CD8-positive, alpha-beta memory T cell (primary cell): ENCODE measurements at regions not wholly inside any gene's neighbourhood (a gene's known extent, or its start where the extent isn't known, plus 50 kb on each side); places are given as distances from the start of the nearest gene placed in this dataset.
"Not testable (repeated sequence)": the region's sequence is repeated elsewhere in the genome, so short reads cannot be mapped to it uniquely, and the experiment has no call there.

Source experiments
- CTCF ChIA-PET: fragments of 350-600 bp; sonication (Branson Sonifier 250); formaldehyde crosslinking; loops from one replicate; lab custom pipeline; 2021; ENCODE audit warnings: antibody characterized with exemption; lab: Charles Lee
- POLR2A ChIA-PET: fragments of 350-600 bp; sonication (Branson Sonifier 250); formaldehyde crosslinking; loops from one replicate; lab custom pipeline; 2021; ENCODE audit warnings: antibody characterized with exemption; lab: Charles Lee
- DNase-seq, 5 donors: peaks; one replicate each; pipeline versions ENCODE4 v3.0.0 to v3.0.0-alpha.2; 2020 to 2022; ENCODE audit warnings: mixed read lengths in 1 of 5
- H3K27ac ChIP-seq: one replicate; pipeline ENCODE4 v1.7.0; 2013; ENCODE audit warnings: low read depth, mild to moderate bottlenecking, low read length, moderate library complexity
- H3K27me3 ChIP-seq: 2 replicates; pipeline ENCODE4 v1.7.0; 2013; ENCODE audit warnings: low read length, mild to moderate bottlenecking; ENCODE audit not compliant: insufficient read depth, poor library complexity, severe bottlenecking
- H3K36me3 ChIP-seq: 2 replicates; pipeline ENCODE4 v1.7.0; 2013; ENCODE audit warnings: mild to moderate bottlenecking, low read length, moderate library complexity; ENCODE audit not compliant: insufficient read depth
- H3K4me1 ChIP-seq: 2 replicates; pipeline ENCODE4 v1.7.0; 2013; ENCODE audit warnings: mild to moderate bottlenecking, low read length, moderate library complexity; ENCODE audit not compliant: insufficient read depth
- H3K4me3 ChIP-seq: 2 replicates; pipeline ENCODE4 v1.7.0; 2013; ENCODE audit warnings: mild to moderate bottlenecking, low read length
- H3K9me3 ChIP-seq: 2 replicates; pipeline ENCODE4 v1.7.0; 2013; ENCODE audit warnings: mild to moderate bottlenecking, low read length
- H3K27ac Mint-ChIP-seq, 8 donors: one replicate each; pipeline ENCODE4 v1.8.0; 2020 to 2021; ENCODE audit warnings: mixed read lengths in 8 of 8, mild to moderate bottlenecking in 6 of 8, inconsistent platforms in 3 of 8, moderate library complexity in 3 of 8
- H3K27me3 Mint-ChIP-seq, 2 donors: one replicate each; pipeline ENCODE4 v1.8.0; 2020 to 2021; ENCODE audit warnings: mixed read lengths in 2 of 2, mild to moderate bottlenecking in 1 of 2, moderate library complexity in 1 of 2
- H3K36me3 Mint-ChIP-seq, 3 donors: one replicate each; pipeline ENCODE4 v1.8.0; 2020 to 2021; ENCODE audit warnings: mixed read lengths in 3 of 3, inconsistent platforms in 1 of 3, mild to moderate bottlenecking in 1 of 3
- H3K4me1 Mint-ChIP-seq, 3 donors: one replicate each; pipeline ENCODE4 v1.8.0; 2020 to 2021; ENCODE audit warnings: mixed read lengths in 3 of 3, inconsistent platforms in 1 of 3, mild to moderate bottlenecking in 1 of 3
- H3K4me3 Mint-ChIP-seq, 7 donors: one replicate each; pipeline ENCODE4 v1.8.0; 2020 to 2021; ENCODE audit warnings: mixed read lengths in 7 of 7, mild to moderate bottlenecking in 6 of 7, moderate library complexity in 4 of 7, inconsistent platforms in 2 of 7
- H3K9me3 Mint-ChIP-seq, 5 donors: one replicate each; pipeline ENCODE4 v1.8.0; 2020 to 2022; ENCODE audit warnings: mixed read lengths in 5 of 5, mild to moderate bottlenecking in 3 of 5, moderate library complexity in 2 of 5, inconsistent platforms in 1 of 5

- ChIA-PET CTCF (no interaction called here), POLR2A (no interaction called here)
- Mint-ChIP-seq H3K9me3 (peaks cover 0 to 5% (median 0%) of the 10 kb centered on the region in 5 donors), H3K27ac (no peak overlapping the region), H3K4me3 (no peak overlapping the region), H3K4me1 (no peaks in the 10 kb centered on the region), H3K27me3 (peaks cover 0 to 14% of the 10 kb centered on the region in 2 donors), H3K36me3 (peaks cover 0 to 16% (median 3%) of the 10 kb centered on the region in 3 donors)
- Histone ChIP-seq H3K4me3 (no peak overlapping the region), H3K27ac (no peak overlapping the region), H3K36me3 (no peaks in the 10 kb centered on the region), H3K9me3 (no peaks in the 10 kb centered on the region), H3K27me3 (no peaks in the 10 kb centered on the region), H3K4me1 (no peaks in the 10 kb centered on the region)
- no peak for DNase-seq
These were observed 268.4 kb upstream of the FRG2C start for GRCh38 chr3:75395580-75396315.

- Mint-ChIP-seq H3K27ac (no peak overlapping the region), H3K4me3 (no peak overlapping the region), H3K4me1 (no peaks in the 10 kb centered on the region), H3K9me3 (peaks cover 0 to 5% (median 0%) of the 10 kb centered on the region in 5 donors), H3K27me3 (peaks cover 0 to 14% of the 10 kb centered on the region in 2 donors), H3K36me3 (peaks cover 0 to 16% (median 3%) of the 10 kb centered on the region in 3 donors)
- H3K9me3 ChIP-seq = no peaks in the 10 kb centered on the region
- CTCF ChIA-PET = no interaction called here
- POLR2A ChIA-PET = no interaction called here
- H3K27ac ChIP-seq = no peak overlapping the region
- no peaks in the 10 kb centered on the region for H3K27me3 ChIP-seq
- no peaks in the 10 kb centered on the region for H3K36me3 ChIP-seq
- no peak for DNase-seq
- no peak overlapping the region for H3K4me3 ChIP-seq
- H3K4me1 ChIP-seq = no peaks in the 10 kb centered on the region
These were observed 267.8 kb upstream of the FRG2C start for GRCh38 chr3:75396316-75396802.

- H3K27ac ChIP-seq, H3K27me3 ChIP-seq, H3K4me1 Mint-ChIP-seq, POLR2A ChIA-PET, CTCF ChIA-PET, DNase-seq, H3K27ac Mint-ChIP-seq, H3K4me3 Mint-ChIP-seq, H3K4me1 ChIP-seq, H3K9me3 ChIP-seq, H3K36me3 ChIP-seq, H3K4me3 ChIP-seq, H3K9me3 Mint-ChIP-seq: not testable (repeated sequence)
- Mint-ChIP-seq H3K36me3 (peaks cover 0 to 16% (median 3%) of the 10 kb centered on the region in 3 donors), H3K27me3 (peaks cover 0 to 11% of the 10 kb centered on the region in 2 donors)
These were observed 266.6 kb upstream of the FRG2C start for GRCh38 chr3:75397486-75397885.

DNA sequence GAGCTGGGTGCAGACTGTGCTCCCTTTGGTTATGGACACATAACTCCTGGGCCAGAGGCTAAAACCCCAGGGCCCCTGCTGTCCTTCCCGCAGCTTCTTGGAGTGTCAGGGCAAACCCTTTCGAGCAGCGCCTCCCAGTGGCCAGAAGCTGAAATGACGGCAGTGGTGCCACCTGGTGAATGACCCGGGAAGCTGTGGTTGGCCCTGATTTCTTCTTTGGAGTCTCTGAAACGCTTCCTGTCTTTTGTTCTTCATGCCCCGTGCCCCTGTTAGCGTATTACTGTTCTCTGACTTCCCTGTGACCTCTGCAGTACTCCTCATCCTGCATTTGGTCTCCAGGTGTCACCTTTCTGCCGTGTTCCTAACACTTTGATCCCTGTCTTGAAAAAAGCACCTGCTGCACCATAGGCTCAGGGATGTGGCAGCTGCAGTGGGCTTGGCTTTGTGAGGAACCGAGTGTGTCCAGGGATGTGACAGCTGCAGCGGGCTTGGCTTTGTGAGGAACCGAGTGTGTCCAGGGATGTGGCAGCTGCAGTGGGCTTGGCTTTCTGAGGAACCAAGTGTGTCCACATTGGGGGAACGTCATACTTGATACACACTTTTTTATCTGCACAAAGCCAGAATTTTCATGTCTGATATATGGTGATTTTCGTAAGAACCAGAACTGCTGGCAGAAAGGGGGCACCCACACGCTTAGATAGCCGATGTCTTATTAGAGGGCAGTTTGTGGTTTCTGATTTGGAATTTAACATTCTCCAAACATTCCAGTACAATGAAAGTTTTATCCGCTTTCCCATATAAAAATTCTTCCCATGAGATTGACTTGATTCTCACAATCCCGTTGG lies 241.8 kb upstream of the FRG2C start:
- H3K9me3 ChIP-seq, H3K9me3 Mint-ChIP-seq, H3K36me3 ChIP-seq, H3K27me3 ChIP-seq, H3K27ac ChIP-seq, CTCF ChIA-PET, H3K4me1 ChIP-seq, H3K4me3 ChIP-seq, H3K27me3 Mint-ChIP-seq, POLR2A ChIA-PET: not testable (repeated sequence)
- peaks cover 10 to 14% (median 13%) of the 10 kb centered on the region in 3 donors for H3K4me1 Mint-ChIP-seq
- DNase-seq = peak in 4 of 5 donors; percentile 6 to 37 (median 26)
- peaks cover 4 to 34% (median 4%) of the 10 kb centered on the region in 3 donors for H3K36me3 Mint-ChIP-seq
- peak overlapping the region in 2 of 8 donors; percentile 6 to 68 for H3K27ac Mint-ChIP-seq
- peak overlapping the region in 1 of 7 donors; percentile 38 for H3K4me3 Mint-ChIP-seq

- H3K27ac ChIP-seq, DNase-seq, H3K36me3 ChIP-seq, H3K9me3 Mint-ChIP-seq, H3K4me3 ChIP-seq, CTCF ChIA-PET, H3K27me3 Mint-ChIP-seq, H3K9me3 ChIP-seq, H3K27me3 ChIP-seq, H3K4me3 Mint-ChIP-seq, H3K4me1 ChIP-seq, POLR2A ChIA-PET: not testable (repeated sequence)
- peak overlapping the region in 1 of 8 donors; percentile 32 for H3K27ac Mint-ChIP-seq
- H3K36me3 Mint-ChIP-seq = peaks cover 4 to 55% (median 4%) of the 10 kb centered on the region in 3 donors
- H3K4me1 Mint-ChIP-seq = peaks cover 18 to 19% (median 18%) of the 10 kb centered on the region in 3 donors
These were observed 238.7 kb upstream of the FRG2C start for GRCh38 chr3:75425379-75425778.

DNA sequence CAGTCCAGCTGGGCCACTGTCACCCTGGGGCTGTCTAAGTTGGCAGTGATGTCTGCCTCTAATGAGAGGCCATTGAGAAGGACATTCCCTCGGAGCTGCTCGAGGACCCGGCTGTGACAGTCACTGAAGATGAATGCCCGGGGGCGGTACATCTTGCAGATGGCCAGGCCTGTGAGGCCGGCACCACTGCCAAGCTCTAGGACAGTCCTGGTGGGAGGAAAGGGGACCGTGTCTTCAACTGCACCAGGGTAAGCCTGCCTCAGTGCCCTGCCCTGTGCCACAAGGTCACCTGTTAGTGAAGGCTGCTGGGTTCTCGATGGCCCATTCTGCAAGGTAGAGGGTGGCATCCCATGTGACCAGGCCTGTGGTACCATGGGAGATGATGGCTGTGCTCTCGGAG lies 236.6 kb upstream of the FRG2C start:
- CTCF ChIA-PET, H3K9me3 Mint-ChIP-seq, H3K27me3 Mint-ChIP-seq, H3K27ac ChIP-seq, H3K4me3 Mint-ChIP-seq, H3K36me3 ChIP-seq, H3K27me3 ChIP-seq, POLR2A ChIA-PET, H3K4me3 ChIP-seq, H3K4me1 ChIP-seq, H3K9me3 ChIP-seq, H3K27ac Mint-ChIP-seq, DNase-seq: not testable (repeated sequence)
- peaks cover 4 to 71% (median 6%) of the 10 kb centered on the region in 3 donors for H3K36me3 Mint-ChIP-seq
- H3K4me1 Mint-ChIP-seq = peaks cover 10 to 13% (median 11%) of the 10 kb centered on the region in 3 donors

GRCh38 chr3:75427906-75428305 lies 236.2 kb upstream of the FRG2C start:
- CTCF ChIA-PET, POLR2A ChIA-PET, DNase-seq, H3K4me1 ChIP-seq, H3K4me3 ChIP-seq, H3K27ac Mint-ChIP-seq, H3K4me3 Mint-ChIP-seq, H3K9me3 Mint-ChIP-seq, H3K27me3 Mint-ChIP-seq, H3K9me3 ChIP-seq, H3K36me3 ChIP-seq, H3K27me3 ChIP-seq, H3K27ac ChIP-seq, H3K4me1 Mint-ChIP-seq: not testable (repeated sequence)
- peaks cover under 1 to 70% (median 4%) of the 10 kb centered on the region in 3 donors for H3K36me3 Mint-ChIP-seq
